Left lung (tissue), 4 donors: ENCODE measurements at regions not wholly inside any gene's neighbourhood (a gene's known extent, or its start where the extent isn't known, plus 50 kb on each side); places are given as distances from the start of the nearest gene placed in this dataset.

Experiments
- ATAC-seq: fragments of 200-7000 bp; cut with Tn5 transposase; one replicate; pipeline ENCODE4 v1.9.1; 2020; ENCODE audit warnings: moderate library complexity
- DNase-seq, 4 donors: peaks; one replicate each; pipeline ENCODE4 v3.0.0-alpha.2; 2013 to 2020
- H3K27ac ChIP-seq, 2 donors: fragments of 200-600 bp; sonication (generic) in 1 of 2; one replicate each; pipeline versions ENCODE4 v1.5.0 to v1.8.0; 2020 to 2021
- H3K27me3 ChIP-seq, 2 donors: fragments of 200-600 bp; sonication (generic) in 1 of 2; one replicate each; pipeline versions ENCODE4 v1.5.0 to v1.8.0; 2020 to 2021
- H3K36me3 ChIP-seq, 2 donors: fragments of 200-600 bp; sonication (generic) in 1 of 2; one replicate each; pipeline versions ENCODE4 v1.5.0 to v1.8.0; 2020 to 2021
- H3K4me1 ChIP-seq, 2 donors: fragments of 200-600 bp; one replicate each; pipeline ENCODE4 v1.8.0; 2021
- H3K4me3 ChIP-seq, 2 donors: fragments of 200-600 bp; sonication (generic) in 1 of 2; one replicate each; pipeline versions ENCODE4 v1.5.0 to v1.8.0; 2020 to 2021; ENCODE audit warnings: mild to moderate bottlenecking in 1 of 2
- H3K9me3 ChIP-seq, 2 donors: fragments of 200-600 bp; sonication (generic) in 1 of 2; one replicate each; pipeline versions ENCODE4 v1.5.0 to v1.8.0; 2020 to 2021
- CTCF ChIP-seq, 2 donors: fragments of 200-600 bp; sonication (generic) in 1 of 2; IDR thresholded peaks; one replicate each; pipeline versions ENCODE4 v1.5.0 to v1.8.0; 2021; ENCODE audit warnings: antibody characterized with exemption in 2 of 2
- intact Hi-C, 2 donors: fragments of 100-400 bp; cut with DNase I; formaldehyde crosslinking; loops; one replicate each; pipeline versions ENCODE4 v1.11.2 to v1.14.2; 2022
- donor health status: DM: no; HTN: yes; CAD: no.
- donor health status: DM: no; HTN: no; CAD: no.

- H3K27me3 ChIP-seq, result peaks cover 0 to 17% of the 10 kb centered on the region in 2 donors
- ATAC-seq (no peak), DNase-seq (no peak)
- TF ChIP-seq CTCF (IDR thresholded peaks at IDR 0.05), result no peak
- intact Hi-C loops, result no loop called here
- no peaks in the 10 kb centered on the region for H3K4me1 ChIP-seq
- no peak overlapping the region for H3K27ac ChIP-seq
- H3K4me3 ChIP-seq, result no peak overlapping the region
- H3K9me3 ChIP-seq, result peaks cover 0 to 3% of the 10 kb centered on the region in 2 donors
- no peaks in the 10 kb centered on the region for H3K36me3 ChIP-seq
Measured at GRCh38 chr10:130507461-130507860, 371.3 kb downstream of the GLRX3 start.

- intact Hi-C loops, result no loop called here
- no peaks in the 10 kb centered on the region for H3K4me1 ChIP-seq
- H3K36me3 ChIP-seq, result no peaks in the 10 kb centered on the region
- peaks cover 0 to 26% of the 10 kb centered on the region in 2 donors for H3K27me3 ChIP-seq
- DNase-seq, result peak in 1 of 4 donors; percentile 72
- no peak overlapping the region for H3K4me3 ChIP-seq
- ATAC-seq, result no peak
- no peaks in the 10 kb centered on the region for H3K9me3 ChIP-seq
- H3K27ac ChIP-seq, result no peak overlapping the region
- TF ChIP-seq CTCF (IDR thresholded peaks at IDR 0.05), result no peak
Measured at GRCh38 chr10:130509881-130510689, 373.9 kb downstream of the GLRX3 start.

- Histone ChIP-seq H3K4me1 (no peaks in the 10 kb centered on the region), H3K36me3 (no peaks in the 10 kb centered on the region), H3K27me3 (peaks cover 0 to 26% of the 10 kb centered on the region in 2 donors), H3K4me3 (no peak overlapping the region), H3K27ac (no peak overlapping the region), H3K9me3 (no peaks in the 10 kb centered on the region)
- no peak for TF ChIP-seq CTCF (IDR thresholded peaks at IDR 0.05)
- DNase-seq, result no peak
- intact Hi-C loops, result no loop called here
- no peak for ATAC-seq
Measured at GRCh38 chr10:130510755-130511154, 374.6 kb downstream of the GLRX3 start.

- no peak overlapping the region for H3K27ac ChIP-seq
- DNase-seq, result no peak
- no peak for ATAC-seq
- no peak for TF ChIP-seq CTCF (IDR thresholded peaks at IDR 0.05)
- H3K36me3 ChIP-seq, result no peaks in the 10 kb centered on the region
- no peaks in the 10 kb centered on the region for H3K9me3 ChIP-seq
- no peak overlapping the region for H3K4me3 ChIP-seq
- no peaks in the 10 kb centered on the region for H3K4me1 ChIP-seq
- H3K27me3 ChIP-seq, result peaks cover 0 to 26% of the 10 kb centered on the region in 2 donors
- intact Hi-C loops, result no loop called here
Measured at GRCh38 chr10:130511766-130512165, 375.6 kb downstream of the GLRX3 start.

- DNase-seq (no peak), ATAC-seq (no peak)
- H3K9me3 ChIP-seq, result no peaks in the 10 kb centered on the region
- intact Hi-C loops, result no loop called here
- H3K4me3 ChIP-seq, result no peak overlapping the region
- no peaks in the 10 kb centered on the region for H3K4me1 ChIP-seq
- H3K27me3 ChIP-seq, result peaks cover 0 to 26% of the 10 kb centered on the region in 2 donors
- no peak for TF ChIP-seq CTCF (IDR thresholded peaks at IDR 0.05)
- no peaks in the 10 kb centered on the region for H3K36me3 ChIP-seq
- H3K27ac ChIP-seq, result no peak overlapping the region
Measured at GRCh38 chr10:130512936-130513335, 376.7 kb downstream of the GLRX3 start.
